HG03469 (cell line): ENCODE measurements at regions not wholly inside any gene's neighbourhood (a gene's known extent, or its start where the extent isn't known, plus 50 kb on each side); places are given as distances from the start of the nearest gene placed in this dataset.
"Not testable (repeated sequence)": the region's sequence is repeated elsewhere in the genome, so short reads cannot be mapped to it uniquely, and the experiment has no call there.

Experiments used
- ATAC-seq: cut with Tn5 transposase; IDR thresholded peaks from one replicate; pipeline ENCODE4 v1.9.1; 2021; ENCODE audit warnings: mild to moderate bottlenecking, moderate library complexity, moderate number of reproducible peaks; ENCODE audit not compliant: unreplicated experiment

GRCh38 chr9:29609282-29609681, 2036.0 kb upstream of the C9orf72 start:
- ATAC-seq: no peak

DNA sequence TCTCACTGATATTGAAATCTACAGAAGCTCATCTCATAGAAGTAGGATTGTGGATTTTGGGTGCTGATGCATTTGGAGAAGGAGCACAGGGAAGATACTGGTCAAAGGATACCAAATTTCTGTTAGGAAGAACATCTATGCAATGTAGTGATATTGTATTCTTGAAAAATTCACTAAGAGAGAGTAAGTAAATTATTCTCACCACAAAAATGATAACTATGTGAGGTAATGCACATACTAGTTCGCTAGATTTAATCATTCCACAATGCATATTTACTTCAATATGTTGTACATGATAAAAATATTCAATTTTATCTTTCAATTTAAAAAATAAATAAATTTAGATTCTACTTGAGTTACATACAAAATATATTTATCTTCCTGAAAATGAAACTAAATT, 2040.5 kb upstream of the C9orf72 start:
- ATAC-seq: no peak

- no peak for ATAC-seq
Measured at GRCh38 chr9:29616844-29617243, 2043.6 kb upstream of the C9orf72 start.

DNA sequence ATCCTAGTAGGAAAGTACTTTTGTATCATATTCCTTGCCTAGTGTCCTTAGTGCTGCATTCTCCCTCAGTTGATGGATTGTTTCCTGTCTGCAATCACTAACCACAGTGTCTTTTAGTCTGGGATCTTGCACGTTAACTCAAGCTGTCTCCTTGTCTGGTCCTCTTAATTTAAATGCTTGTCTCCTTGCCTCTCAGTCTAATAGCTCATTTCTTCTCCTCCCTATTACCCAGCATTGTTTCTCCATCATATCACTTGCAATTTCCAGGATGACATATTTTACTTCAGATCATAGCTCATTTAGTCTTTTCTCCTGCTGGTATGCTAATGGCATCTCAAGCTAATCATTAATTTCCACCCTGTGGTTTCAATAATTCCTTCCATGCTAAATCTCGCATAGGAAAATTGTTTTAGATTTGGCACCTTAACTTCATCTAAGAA, 2052.0 kb upstream of the C9orf72 start:
- ATAC-seq: no peak

- no peak for ATAC-seq
Measured at GRCh38 chr9:29625931-29626330, 2052.7 kb upstream of the C9orf72 start.

DNA sequence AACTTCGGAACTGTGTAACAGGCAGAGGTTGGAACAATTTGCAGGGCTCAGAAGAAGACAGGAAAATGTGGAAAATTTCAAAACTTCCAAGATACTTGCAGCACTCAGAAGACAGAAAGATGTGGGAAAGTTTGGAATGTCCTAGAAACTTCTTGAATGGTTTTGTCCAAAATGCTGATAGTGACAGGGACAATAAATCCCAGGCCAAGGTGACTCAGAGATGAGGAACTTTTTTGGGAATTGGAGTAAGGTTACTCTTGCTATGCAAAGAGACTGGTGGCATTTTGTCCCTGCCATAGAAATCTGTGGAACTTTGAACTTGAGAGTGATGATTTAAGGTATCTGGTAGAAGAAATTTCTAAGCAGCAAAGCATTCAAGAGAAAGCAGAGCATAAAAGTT, 2055.6 kb upstream of the C9orf72 start:
- not testable (repeated sequence) for ATAC-seq

DNA sequence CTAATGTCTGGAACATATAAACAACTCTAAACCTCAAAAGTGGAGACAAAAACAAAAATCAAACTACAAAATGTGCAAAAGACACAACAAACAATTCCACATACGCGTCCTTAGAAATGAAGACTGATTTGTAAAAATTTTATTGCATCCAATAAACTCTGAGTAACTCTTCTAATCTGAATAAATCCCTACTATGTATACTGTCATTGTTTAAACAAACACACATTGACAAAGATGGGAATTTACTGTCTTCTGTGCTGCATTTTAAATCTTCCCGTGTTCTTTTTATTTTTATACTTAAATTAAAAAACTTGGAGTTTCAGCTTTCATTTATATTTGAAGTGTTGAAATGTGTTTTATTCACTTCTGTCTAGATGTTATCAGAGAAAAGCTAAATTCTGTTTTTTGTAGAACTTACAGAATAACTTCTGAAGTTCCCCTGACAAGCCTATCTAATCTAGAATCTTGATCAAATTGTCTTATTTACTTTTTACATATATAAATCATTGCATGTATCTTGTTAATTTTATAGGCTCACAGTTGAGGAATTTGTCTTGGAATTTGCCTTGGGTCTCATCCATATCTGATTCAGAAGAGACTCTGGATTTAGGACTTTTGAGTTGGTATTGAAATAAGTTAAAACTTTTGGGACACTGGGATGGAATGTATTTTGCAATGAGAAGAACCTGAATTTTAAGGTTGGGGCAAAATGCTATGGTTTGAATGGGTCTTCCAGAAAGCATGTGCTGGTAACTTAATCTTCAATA, 2064.4 kb upstream of the C9orf72 start:
- no peak for ATAC-seq

- ATAC-seq: no peak
Measured at GRCh38 chr9:29640507-29640906, 2067.2 kb upstream of the C9orf72 start.

DNA sequence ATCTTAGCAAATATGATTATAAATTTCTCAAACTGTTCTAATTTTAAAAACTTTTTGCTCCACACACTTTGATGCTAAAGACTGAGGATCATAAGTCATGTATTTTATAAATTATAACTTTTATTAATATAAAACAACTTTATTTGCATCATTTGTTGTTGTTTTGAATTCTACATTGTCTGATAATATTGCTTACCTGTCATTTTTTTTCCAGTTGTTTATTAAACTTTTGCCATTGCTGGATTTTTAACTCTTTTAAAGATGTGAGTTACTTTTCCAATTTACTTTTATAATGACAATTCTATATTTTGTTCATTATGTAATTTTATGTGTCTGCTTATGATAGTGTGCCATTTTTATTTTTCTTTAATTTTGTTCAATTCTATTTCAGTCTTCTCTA, 2071.2 kb upstream of the C9orf72 start:
- ATAC-seq: no peak

DNA sequence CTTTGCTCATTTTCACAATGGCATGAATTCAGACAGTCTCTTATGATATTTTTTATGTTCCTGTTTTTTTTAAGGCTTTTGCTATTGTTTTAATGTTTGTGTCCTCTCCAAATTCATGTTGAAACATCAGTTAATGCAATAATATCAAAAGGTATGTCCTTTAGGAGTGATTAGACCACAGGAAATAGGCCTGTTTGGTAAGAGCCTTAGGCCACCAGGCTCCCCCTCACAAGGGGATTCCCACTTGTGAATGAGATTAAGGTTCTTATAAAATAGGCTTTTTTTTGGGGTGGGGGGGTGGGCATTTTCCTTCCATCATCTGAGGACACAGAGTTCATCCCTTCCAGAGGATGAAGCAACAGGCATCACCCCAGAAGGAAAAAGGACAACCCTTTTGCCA, 2074.2 kb upstream of the C9orf72 start:
- no peak for ATAC-seq

DNA sequence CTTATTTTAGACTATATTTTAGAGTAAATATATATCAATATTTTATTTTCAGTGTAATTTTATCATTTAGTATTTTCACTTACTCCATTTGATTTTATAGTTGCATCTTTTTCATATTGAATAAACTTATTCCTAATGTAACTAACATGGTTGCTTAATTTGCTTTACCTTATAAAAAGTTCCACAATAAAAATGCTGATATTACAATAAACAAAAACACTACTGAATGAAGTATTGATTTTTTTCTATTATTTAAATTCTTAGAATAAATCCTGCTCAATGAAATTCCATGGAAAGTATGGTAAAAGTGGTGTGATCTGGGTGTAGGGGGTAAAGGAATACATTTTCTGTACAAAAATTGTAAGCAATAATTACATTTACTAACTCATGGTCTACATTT, 2074.9 kb upstream of the C9orf72 start:
- ATAC-seq: no peak

DNA sequence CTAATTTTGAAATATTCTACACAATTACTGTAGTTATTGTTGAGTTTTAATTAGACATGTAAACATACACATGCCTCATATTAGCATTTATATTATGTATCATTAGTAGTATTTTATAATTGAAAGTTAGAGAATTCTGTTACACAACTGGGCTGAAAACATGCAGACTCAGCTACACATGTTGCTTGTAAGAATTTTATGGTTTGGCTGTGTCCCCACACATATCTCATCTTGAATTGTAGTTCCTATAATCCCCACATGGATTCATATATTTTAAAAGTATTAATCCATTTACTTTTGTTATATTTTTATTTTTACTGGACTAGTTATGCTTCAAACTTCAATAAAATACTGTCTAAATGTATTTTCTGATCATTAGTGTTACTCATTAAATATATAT, 2075.3 kb upstream of the C9orf72 start:
- no peak for ATAC-seq

GRCh38 chr9:29656641-29657406, 2083.5 kb upstream of the C9orf72 start:
- ATAC-seq: no peak

DNA sequence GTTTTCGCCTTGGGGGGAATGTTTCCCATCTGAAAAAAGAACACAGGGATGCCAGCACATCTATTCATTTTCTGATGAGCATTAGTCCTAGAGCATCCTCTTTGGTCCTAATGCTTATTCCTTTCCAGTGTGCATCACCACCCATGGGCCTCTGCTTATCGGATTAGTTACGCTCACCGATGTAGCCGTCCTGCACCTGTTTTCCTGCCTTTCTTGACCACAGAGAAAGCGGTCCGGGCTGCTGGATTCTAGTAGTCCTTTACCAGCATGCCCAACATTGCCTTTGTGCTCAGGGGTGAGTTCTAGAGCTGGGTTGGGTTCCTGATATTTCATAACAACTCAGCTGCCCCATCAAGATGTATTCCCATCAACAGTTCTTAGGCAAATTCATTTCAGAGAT, 2084.5 kb upstream of the C9orf72 start:
- no peak for ATAC-seq

- ATAC-seq: no peak
Measured at GRCh38 chr9:29659014-29659413, 2085.7 kb upstream of the C9orf72 start.

GRCh38 chr9:29659736-29660135, 2086.5 kb upstream of the C9orf72 start:
- ATAC-seq: no peak

GRCh38 chr9:29668732-29669131, 2095.5 kb upstream of the C9orf72 start:
- no peak for ATAC-seq

GRCh38 chr9:29669613-29670012, 2096.3 kb upstream of the C9orf72 start:
- no peak for ATAC-seq

DNA sequence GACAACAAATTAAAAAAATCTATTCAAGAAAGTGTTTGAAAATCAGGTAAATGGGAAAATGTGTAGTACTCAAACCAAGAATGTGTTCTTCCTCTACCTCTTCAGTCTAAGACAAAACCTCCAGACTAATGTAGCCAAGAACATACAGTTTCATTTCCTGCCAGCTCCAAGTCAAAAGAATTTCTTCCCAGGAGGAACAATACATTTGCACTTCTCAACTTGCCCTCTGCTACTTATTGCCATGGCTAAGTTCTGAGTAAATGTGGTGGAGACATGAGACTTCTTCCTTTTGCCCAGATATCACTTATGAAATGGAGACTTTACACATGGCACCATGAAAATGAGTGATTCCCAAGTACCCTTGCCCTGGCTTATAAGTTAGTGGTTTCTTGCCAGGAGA, 2112.2 kb upstream of the C9orf72 start:
- no peak for ATAC-seq

GRCh38 chr9:29691145-29691544, 2117.9 kb upstream of the C9orf72 start:
- ATAC-seq: no peak

GRCh38 chr9:29691758-29692407, 2118.6 kb upstream of the C9orf72 start:
- ATAC-seq: no peak

DNA sequence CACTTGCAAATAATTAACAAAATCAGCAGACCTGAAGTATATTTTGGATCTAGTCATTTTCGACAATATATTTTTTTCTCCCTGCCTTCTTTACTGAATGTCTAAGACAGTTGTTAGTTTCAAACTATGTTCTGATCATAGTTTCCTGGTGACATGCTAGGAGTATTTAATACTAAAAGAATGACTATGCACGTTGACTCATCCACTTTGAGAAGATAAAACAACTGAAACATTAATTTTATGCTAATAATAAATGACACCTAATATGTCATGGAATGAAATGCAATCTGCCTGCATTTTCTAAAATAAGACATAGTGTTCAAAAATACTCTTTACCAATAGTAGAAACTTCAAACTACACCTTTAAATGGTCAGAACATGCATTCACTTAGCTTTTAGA, 2123.7 kb upstream of the C9orf72 start:
- no peak for ATAC-seq
